Activated naive CD4-positive, alpha-beta T cell treated with anti-CD3 and anti-CD28 coated beads, Interleukin-2, amount 10 ng/mL, durations not matched to agents 7 days and 5 days (primary cell): ENCODE measurements at regions not wholly inside any gene's neighbourhood (a gene's known extent, or its start where the extent isn't known, plus 50 kb on each side); places are given as distances from the start of the nearest gene placed in this dataset.

Experiments used
- CTCF ChIA-PET: fragments of 350-600 bp; sonication (Branson Sonifier 250); formaldehyde crosslinking; loops from one replicate; lab custom pipeline; 2021; ENCODE audit warnings: antibody characterized with exemption; lab: Charles Lee
- DNase-seq: peaks from one replicate; pipeline ENCODE4 v3.0.0-alpha.2; 2020
- H3K27ac Mint-ChIP-seq: one replicate; pipeline ENCODE4 v1.8.0; 2021; ENCODE audit warnings: mild to moderate bottlenecking, moderate library complexity, mixed read lengths
- H3K27me3 Mint-ChIP-seq: one replicate; pipeline ENCODE4 v1.8.0; 2021; ENCODE audit warnings: mild to moderate bottlenecking, mixed read lengths
- H3K36me3 Mint-ChIP-seq: one replicate; pipeline ENCODE4 v1.8.0; 2021; ENCODE audit warnings: mixed read lengths
- H3K4me1 Mint-ChIP-seq: one replicate; pipeline ENCODE4 v1.8.0; 2021; ENCODE audit warnings: mixed read lengths
- H3K4me3 Mint-ChIP-seq: one replicate; pipeline ENCODE4 v1.8.0; 2021; ENCODE audit warnings: mild to moderate bottlenecking, moderate library complexity, mixed read lengths
- H3K9me3 Mint-ChIP-seq: one replicate; pipeline ENCODE4 v1.8.0; 2021; ENCODE audit warnings: mixed read lengths

DNA sequence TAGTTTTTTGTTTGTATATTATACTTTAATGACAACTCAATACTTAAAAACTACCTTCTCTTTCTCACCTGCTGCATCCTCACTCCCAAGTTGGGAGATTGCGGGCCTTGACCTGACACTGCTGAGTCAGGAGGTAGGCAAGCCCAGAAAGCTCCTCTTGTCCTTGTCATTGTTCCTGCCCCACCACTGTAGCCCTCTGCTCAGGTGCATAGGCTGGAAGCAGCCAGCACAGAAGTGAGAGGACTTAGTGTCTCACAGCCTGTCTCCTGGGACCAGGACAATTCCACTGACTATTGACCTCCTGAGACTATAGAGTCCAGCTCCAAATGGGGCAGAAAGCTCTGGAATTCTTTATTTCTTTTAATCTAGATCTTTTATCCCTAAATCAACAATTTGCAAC, 123.5 kb upstream of the NDP start:
- H3K4me3 Mint-ChIP-seq = no peak overlapping the region
- H3K4me1 Mint-ChIP-seq = no peaks in the 10 kb centered on the region
- H3K27ac Mint-ChIP-seq = no peak overlapping the region
- no peaks in the 10 kb centered on the region for H3K27me3 Mint-ChIP-seq
- no peaks in the 10 kb centered on the region for H3K9me3 Mint-ChIP-seq
- CTCF ChIA-PET = no interaction called here
- DNase-seq = no peak
- no peaks in the 10 kb centered on the region for H3K36me3 Mint-ChIP-seq

DNA sequence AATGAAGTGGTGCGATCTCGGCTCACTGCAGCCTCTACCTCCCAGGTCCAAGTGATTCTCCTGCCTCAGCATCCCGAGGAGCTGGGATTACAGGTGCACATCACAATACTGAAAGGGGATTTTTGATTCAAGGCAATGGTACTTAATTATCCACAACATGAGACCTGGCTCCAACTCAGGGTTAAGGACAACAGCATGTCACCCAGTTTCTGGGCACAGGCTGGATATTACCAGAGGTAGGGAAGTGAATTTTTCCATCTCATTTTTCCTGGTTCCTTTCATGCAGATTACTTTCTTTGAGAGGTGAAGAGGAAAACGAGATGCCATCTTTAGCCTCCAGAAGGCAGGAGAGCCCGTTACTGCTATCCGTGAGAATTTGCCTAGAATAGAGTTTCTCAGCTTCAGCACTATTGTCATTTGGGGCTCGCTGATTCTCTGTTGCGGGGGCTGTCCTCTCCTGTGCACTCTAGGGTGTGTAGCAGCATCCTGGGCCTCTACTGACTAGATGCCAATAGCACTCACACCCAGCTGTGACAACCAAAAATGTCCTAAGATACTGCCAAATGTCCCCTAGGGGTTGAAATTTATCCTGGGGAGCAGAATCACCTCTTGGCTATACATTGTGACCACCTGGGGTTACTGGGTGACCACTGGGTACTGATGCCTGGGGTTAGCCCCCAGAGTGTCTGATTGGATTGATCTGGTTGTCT, 121.8 kb upstream of the NDP start:
- H3K36me3 Mint-ChIP-seq = no peaks in the 10 kb centered on the region
- no peak overlapping the region for H3K4me3 Mint-ChIP-seq
- CTCF ChIA-PET = no interaction called here
- no peak overlapping the region for H3K27ac Mint-ChIP-seq
- H3K9me3 Mint-ChIP-seq = no peaks in the 10 kb centered on the region
- peaks cover 3% of the 10 kb centered on the region for H3K27me3 Mint-ChIP-seq
- no peak for DNase-seq
- no peaks in the 10 kb centered on the region for H3K4me1 Mint-ChIP-seq

DNA sequence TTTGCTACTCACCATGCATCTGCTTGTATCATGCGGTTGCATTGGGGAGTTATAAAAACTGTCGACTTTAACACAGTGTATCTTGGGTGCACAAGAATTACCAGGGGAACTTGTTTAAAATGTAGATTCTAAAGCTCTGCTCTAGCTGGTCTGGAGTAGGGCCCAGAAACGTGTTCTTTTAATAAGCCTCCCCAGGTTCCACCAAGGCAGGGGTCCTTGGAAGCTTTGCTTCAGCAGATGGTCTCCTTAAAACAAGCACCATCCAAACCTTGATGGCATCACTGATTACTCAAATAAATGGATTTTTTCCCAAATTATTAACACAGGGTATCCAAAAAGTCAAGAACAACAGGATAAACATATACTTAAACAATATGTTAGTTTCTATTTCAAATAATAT, 120.2 kb upstream of the NDP start:
- Mint-ChIP-seq H3K4me3 (no peak overlapping the region), H3K9me3 (no peaks in the 10 kb centered on the region), H3K36me3 (no peaks in the 10 kb centered on the region), H3K27ac (no peak overlapping the region), H3K4me1 (no peaks in the 10 kb centered on the region), H3K27me3 (peaks cover 4% of the 10 kb centered on the region)
- CTCF ChIA-PET = no interaction called here
- DNase-seq = no peak

DNA sequence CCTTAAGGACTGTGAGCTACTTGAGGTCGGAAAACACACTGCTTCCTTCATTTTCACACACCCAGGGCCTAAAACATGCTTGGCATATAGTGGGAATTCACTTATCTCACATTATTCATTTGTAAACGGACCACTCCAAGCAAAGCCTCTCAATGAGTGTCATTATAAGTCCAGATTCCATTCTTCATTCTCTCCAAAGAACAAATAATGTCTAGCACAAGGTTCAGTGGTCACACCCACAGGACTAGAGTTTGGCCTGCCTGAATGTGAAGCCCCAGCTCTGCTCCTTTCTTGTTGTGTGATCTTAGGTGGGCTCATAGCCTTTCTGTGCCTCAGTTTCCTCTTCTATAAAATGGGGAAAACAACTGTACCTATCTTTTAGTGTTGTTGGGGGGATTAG, 119.6 kb upstream of the NDP start:
- H3K36me3 Mint-ChIP-seq = no peaks in the 10 kb centered on the region
- CTCF ChIA-PET = no interaction called here
- H3K27me3 Mint-ChIP-seq = peaks cover 4% of the 10 kb centered on the region
- no peaks in the 10 kb centered on the region for H3K9me3 Mint-ChIP-seq
- H3K4me3 Mint-ChIP-seq = no peak overlapping the region
- H3K27ac Mint-ChIP-seq = no peak overlapping the region
- no peaks in the 10 kb centered on the region for H3K4me1 Mint-ChIP-seq
- DNase-seq = no peak

DNA sequence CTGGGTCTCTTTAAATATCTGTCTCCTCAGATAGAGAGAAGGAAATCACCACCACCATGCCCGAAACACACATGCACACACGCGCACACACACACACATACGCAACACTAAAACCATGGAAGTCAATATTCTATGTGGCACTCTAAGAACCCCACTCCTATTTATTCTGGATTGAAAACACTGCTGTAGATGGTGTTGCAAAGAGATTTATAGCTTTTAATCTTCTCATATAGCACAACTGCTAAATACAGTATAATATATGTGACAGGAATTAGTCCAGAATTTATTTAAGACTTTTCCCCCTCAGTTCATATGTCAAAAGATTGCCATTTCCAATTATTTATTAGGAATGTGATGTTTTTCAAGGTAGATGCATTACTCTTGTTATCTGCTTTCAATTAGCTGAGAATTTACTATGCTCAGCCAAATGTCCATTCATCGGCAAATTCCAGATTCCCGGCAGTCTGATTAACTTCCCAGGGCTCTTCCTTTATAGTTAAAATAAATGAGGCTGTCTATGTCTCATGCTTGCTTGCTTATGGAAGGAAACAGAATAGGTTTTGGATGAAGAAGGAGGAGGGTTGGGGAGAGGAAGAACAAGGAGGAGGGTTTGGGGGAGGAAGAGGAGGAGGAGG, 115.4 kb upstream of the NDP start:
- no peak for DNase-seq
- no peaks in the 10 kb centered on the region for H3K36me3 Mint-ChIP-seq
- H3K9me3 Mint-ChIP-seq = no peaks in the 10 kb centered on the region
- H3K4me1 Mint-ChIP-seq = no peaks in the 10 kb centered on the region
- H3K27ac Mint-ChIP-seq = no peak overlapping the region
- CTCF ChIA-PET = no interaction called here
- H3K27me3 Mint-ChIP-seq = peaks cover 4% of the 10 kb centered on the region
- no peak overlapping the region for H3K4me3 Mint-ChIP-seq

DNA sequence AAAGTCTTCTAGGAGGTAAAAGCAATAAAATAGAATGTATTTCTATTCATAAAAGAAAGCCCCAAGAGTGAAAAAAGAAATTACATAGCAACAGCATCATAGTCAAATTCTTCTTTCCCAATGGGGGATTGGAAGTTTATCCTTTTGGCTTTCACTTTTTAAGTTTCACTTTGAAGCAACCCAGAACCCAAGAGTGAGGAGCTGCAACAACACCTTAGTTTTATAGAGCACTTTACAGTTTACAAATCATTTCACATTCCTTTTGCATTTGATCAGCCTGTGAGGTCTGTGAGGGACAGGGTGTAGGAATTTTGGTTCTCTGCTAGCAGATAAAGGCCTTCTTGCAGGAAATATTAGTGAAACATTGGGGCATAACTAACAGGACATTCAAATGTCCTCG, 112.0 kb upstream of the NDP start:
- no peak for DNase-seq
- peaks cover 3% of the 10 kb centered on the region for H3K27me3 Mint-ChIP-seq
- CTCF ChIA-PET = no interaction called here
- H3K4me1 Mint-ChIP-seq = no peaks in the 10 kb centered on the region
- no peaks in the 10 kb centered on the region for H3K36me3 Mint-ChIP-seq
- no peak overlapping the region for H3K4me3 Mint-ChIP-seq
- no peak overlapping the region for H3K27ac Mint-ChIP-seq
- H3K9me3 Mint-ChIP-seq = no peaks in the 10 kb centered on the region

DNA sequence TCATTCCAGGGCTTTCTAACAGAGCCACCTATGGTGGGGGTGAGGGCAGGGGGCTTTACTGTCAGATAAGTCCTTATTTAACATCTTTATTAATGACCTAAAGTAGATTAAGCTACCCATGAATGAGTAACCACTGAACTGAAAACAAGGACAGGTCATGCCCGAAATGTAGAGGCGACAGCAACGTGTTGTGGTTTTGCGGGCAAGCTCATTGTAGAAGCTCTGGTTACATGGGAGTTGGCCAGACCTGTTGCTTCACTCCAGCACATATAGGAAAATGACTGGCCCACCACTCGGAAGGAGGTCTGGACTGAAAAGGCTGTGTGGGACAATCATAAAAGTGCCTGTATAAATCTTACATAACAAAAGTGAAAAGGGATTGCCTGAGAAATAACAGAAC, 109.6 kb upstream of the NDP start:
- Mint-ChIP-seq H3K36me3 (no peaks in the 10 kb centered on the region), H3K27ac (no peak overlapping the region), H3K27me3 (no peaks in the 10 kb centered on the region), H3K4me3 (no peak overlapping the region), H3K4me1 (no peaks in the 10 kb centered on the region), H3K9me3 (no peaks in the 10 kb centered on the region)
- CTCF ChIA-PET = no interaction called here
- DNase-seq = no peak

DNA sequence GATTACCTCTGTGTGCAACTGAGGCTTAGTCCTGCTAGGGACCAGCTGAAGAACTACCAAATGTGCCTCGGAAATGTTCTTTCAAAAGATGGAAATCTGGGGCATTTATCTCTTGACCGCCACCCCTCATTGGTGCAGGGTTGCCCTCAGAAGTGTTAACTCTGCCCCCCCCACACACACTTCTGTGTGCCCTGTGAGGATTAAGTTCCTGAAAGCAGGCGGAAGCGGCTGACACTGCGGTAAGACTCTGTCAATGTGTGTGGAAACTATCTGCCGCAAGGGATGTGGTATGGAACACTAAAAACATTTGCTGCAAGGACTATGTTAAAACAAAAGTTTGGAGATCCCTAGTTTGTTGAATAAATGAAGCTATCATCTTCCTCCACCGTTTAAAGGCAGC, 106.9 kb upstream of the NDP start:
- H3K36me3 Mint-ChIP-seq = no peaks in the 10 kb centered on the region
- H3K4me3 Mint-ChIP-seq = no peak overlapping the region
- CTCF ChIA-PET = no interaction called here
- no peaks in the 10 kb centered on the region for H3K27me3 Mint-ChIP-seq
- no peak for DNase-seq
- no peaks in the 10 kb centered on the region for H3K4me1 Mint-ChIP-seq
- H3K9me3 Mint-ChIP-seq = no peaks in the 10 kb centered on the region
- H3K27ac Mint-ChIP-seq = no peak overlapping the region

DNA sequence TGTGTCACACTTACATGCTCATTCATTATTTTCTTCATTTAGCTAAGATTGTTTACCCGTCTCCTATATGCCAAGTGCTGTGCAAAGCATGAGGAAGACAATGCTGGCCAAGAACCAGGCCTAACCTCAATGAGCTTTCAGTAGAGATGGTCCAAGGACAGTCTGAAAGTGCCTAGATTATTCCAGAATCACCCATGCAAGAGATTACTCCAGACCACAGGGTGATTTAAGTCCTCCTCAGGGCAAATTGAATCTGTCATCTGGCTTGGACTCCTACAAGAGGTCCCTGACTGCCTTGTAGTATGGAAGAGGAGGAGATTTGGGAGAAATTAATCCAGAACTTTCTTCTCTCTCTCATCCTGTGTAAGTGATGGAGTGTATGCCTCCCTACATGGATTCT, 99.4 kb upstream of the NDP start:
- Mint-ChIP-seq H3K27ac (no peak overlapping the region), H3K4me3 (no peak overlapping the region), H3K4me1 (no peaks in the 10 kb centered on the region), H3K27me3 (peaks cover 3% of the 10 kb centered on the region), H3K9me3 (no peaks in the 10 kb centered on the region), H3K36me3 (no peaks in the 10 kb centered on the region)
- no peak for DNase-seq
- CTCF ChIA-PET = no interaction called here

DNA sequence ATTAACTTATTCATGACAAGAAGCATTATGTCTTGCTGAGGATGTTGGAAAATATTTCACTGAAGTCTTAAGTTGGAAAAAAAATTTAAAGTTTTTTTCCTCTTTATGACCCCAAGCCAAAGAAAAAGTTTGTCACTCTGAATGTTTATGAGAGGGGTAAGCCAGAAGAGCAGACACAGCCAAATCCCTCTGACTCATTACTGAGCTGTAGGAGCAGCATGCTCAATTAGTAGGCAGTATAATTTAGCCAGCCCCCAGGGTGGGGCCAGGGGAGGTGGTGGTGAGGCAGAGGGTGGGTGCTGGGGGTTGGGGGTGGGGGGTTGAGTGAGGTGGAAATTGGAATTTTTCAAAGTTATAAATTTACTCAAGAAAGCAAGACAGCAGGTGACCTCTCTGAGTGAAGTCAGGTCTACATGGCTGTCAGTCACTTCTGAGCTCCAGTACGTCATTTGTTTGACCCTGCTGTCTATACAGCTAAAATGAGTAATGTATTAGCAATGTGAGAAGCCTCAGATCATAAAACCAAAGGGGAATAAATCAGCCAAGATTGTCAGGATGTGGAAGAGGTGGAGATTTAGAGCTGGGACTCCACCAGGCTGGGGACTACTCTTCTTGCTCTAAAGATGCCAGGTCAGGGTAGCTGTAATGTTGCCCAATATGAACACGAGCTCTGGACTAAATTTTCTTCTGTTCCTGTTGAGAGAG, 98.8 kb upstream of the NDP start:
- H3K4me3 Mint-ChIP-seq = no peak overlapping the region
- H3K9me3 Mint-ChIP-seq = no peaks in the 10 kb centered on the region
- DNase-seq = no peak
- CTCF ChIA-PET = no interaction called here
- H3K4me1 Mint-ChIP-seq = no peaks in the 10 kb centered on the region
- no peak overlapping the region for H3K27ac Mint-ChIP-seq
- H3K27me3 Mint-ChIP-seq = peaks cover 3% of the 10 kb centered on the region
- no peaks in the 10 kb centered on the region for H3K36me3 Mint-ChIP-seq

DNA sequence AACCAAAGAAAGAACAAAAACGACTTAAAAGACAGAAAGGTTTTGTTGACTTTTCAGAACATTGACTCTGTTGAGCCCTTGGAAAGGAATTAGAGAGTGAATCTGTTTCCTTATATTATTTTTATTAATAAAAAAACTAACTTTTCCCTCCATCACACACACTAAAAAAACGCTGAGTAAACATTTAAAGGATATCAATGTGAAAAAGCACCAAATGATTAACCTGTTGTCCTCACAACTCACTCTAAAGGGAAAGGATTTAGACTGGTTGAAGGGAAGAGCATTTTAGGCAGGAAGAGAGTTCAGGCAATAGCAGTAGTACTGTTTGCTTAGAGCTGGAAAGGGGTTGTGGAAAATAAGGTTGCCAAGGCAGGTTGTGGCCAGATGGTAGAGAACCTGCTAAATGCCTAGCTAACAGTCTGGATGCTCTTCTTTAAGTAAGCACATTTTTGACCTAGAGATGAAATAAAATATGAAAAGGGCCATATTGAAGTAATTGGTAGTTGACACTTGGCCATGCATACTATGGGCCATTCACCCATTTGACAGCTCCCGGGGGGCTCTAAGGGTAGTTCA, 98.0 kb upstream of the NDP start:
- no peaks in the 10 kb centered on the region for H3K4me1 Mint-ChIP-seq
- H3K27ac Mint-ChIP-seq = no peak overlapping the region
- no peaks in the 10 kb centered on the region for H3K36me3 Mint-ChIP-seq
- no peaks in the 10 kb centered on the region for H3K9me3 Mint-ChIP-seq
- no peak for DNase-seq
- CTCF ChIA-PET = no interaction called here
- no peak overlapping the region for H3K4me3 Mint-ChIP-seq
- H3K27me3 Mint-ChIP-seq = peaks cover 3% of the 10 kb centered on the region

DNA sequence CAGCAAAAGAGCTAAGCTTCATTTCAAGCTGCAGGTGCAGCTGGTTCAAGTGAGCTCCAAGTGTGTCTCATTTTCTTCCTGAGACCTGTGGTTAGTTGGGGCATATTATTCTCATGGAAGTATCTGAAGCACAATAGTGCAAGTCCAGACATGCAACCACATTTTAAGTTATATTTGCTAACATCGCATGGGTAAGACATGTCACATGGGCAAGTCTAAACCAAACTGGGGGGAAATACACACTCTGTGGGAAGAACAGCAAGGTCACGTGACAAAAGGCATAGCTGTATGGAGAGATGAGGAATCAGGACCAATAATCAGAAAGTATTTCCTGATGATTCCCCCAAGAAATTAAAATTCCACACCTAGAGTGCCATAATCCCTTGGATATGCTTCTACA, 94.9 kb upstream of the NDP start:
- DNase-seq = no peak
- Mint-ChIP-seq H3K9me3 (no peaks in the 10 kb centered on the region), H3K4me3 (no peak overlapping the region), H3K27me3 (no peaks in the 10 kb centered on the region), H3K27ac (no peak overlapping the region), H3K4me1 (no peaks in the 10 kb centered on the region), H3K36me3 (no peaks in the 10 kb centered on the region)
- CTCF ChIA-PET = no interaction called here

DNA sequence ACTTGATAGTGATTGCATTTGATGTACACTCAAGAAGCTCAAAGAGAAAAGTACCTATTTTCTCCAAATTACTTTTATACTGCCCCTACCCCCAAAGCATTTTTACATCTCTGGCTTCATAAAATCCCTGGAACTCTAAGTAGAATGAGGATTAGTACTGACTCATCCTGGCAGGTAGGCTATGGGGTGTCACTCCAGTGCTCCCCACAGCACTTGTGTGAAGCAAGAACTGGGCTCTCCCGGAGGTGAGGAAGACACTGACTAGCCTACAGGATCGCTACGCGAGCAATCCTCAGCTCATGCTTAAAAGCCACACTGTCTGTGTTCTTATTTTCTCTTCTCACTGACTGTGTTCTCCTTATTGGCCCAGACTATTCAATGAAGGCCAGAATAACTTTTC, 90.4 kb upstream of the NDP start:
- Mint-ChIP-seq H3K4me3 (no peak overlapping the region), H3K27me3 (no peaks in the 10 kb centered on the region), H3K27ac (no peak overlapping the region), H3K4me1 (no peaks in the 10 kb centered on the region), H3K9me3 (no peaks in the 10 kb centered on the region), H3K36me3 (no peaks in the 10 kb centered on the region)
- no peak for DNase-seq
- CTCF ChIA-PET = no interaction called here

DNA sequence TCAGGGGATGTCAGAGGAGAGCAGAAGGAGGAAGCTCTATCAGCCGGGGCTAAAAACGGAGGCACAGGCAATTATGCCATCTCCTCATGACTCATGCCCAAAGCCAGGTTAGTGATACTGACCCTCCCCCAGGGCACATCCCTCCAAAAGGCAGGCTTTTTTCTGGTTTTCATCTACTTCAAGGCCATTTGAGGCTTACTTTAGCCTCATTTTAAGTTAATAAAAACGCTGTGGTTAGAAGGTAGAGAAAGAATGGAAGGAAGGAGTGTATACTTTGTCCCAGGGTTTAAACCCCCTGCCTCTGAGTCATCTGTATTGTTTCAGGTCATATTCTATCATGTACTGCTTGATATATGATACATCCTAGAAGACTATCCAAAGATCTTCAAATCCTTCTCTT, 89.7 kb upstream of the NDP start:
- H3K4me3 Mint-ChIP-seq = no peak overlapping the region
- H3K36me3 Mint-ChIP-seq = no peaks in the 10 kb centered on the region
- DNase-seq = no peak
- no peaks in the 10 kb centered on the region for H3K9me3 Mint-ChIP-seq
- no peaks in the 10 kb centered on the region for H3K27me3 Mint-ChIP-seq
- CTCF ChIA-PET = no interaction called here
- H3K27ac Mint-ChIP-seq = no peak overlapping the region
- no peaks in the 10 kb centered on the region for H3K4me1 Mint-ChIP-seq
